ENCODE measurements at regions not wholly inside any gene's neighbourhood (a gene's known extent, or its start where the extent isn't known, plus 50 kb on each side); places are given as distances from the start of the nearest gene placed in this dataset.

- ChIA-PET CTCF (no interaction called here), POLR2A (no interaction called here)
- no peak overlapping the region for H3K27ac ChIP-seq (ENCODE audit: extremely low read depth, low read depth, low read length)
- no peak overlapping the region for H3K4me3 ChIP-seq (ENCODE audit: low read depth, low read length)
- TF ChIP-seq ZNF362 (tag by site-specific recombination; IDR thresholded peaks at IDR 0.05): no peak
- TF ChIP-seq, protein P1, sequence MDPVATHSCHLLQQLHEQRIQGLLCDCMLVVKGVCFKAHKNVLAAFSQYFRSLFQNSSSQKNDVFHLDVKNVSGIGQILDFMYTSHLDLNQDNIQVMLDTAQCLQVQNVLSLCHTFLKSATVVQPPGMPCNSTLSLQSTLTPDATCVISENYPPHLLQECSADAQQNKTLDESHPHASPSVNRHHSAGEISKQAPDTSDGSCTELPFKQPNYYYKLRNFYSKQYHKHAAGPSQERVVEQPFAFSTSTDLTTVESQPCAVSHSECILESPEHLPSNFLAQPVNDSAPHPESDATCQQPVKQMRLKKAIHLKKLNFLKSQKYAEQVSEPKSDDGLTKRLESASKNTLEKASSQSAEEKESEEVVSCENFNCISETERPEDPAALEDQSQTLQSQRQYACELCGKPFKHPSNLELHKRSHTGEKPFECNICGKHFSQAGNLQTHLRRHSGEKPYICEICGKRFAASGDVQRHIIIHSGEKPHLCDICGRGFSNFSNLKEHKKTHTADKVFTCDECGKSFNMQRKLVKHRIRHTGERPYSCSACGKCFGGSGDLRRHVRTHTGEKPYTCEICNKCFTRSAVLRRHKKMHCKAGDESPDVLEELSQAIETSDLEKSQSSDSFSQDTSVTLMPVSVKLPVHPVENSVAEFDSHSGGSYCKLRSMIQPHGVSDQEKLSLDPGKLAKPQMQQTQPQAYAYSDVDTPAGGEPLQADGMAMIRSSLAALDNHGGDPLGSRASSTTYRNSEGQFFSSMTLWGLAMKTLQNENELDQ (tag by site-specific recombination; IDR thresholded peaks at IDR 0.05; ENCODE audit: low read depth): no peak
- TF ChIP-seq, protein P2, sequence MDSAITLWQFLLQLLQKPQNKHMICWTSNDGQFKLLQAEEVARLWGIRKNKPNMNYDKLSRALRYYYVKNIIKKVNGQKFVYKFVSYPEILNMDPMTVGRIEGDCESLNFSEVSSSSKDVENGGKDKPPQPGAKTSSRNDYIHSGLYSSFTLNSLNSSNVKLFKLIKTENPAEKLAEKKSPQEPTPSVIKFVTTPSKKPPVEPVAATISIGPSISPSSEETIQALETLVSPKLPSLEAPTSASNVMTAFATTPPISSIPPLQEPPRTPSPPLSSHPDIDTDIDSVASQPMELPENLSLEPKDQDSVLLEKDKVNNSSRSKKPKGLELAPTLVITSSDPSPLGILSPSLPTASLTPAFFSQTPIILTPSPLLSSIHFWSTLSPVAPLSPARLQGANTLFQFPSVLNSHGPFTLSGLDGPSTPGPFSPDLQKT (IDR thresholded peaks at IDR 0.05; ENCODE audit: borderline replicate concordance, low read depth, low read length): no peak
- TF ChIP-seq ZBTB11 (tag by site-specific recombination; conservative IDR thresholded peaks at IDR 0.05; ENCODE audit: low read depth): no peak
- no peak for TF ChIP-seq HOXD13 (CRISPR knock-in tag; IDR thresholded peaks at IDR 0.05; ENCODE audit: borderline replicate concordance)
- TF ChIP-seq KLF8 (tag by site-specific recombination; IDR thresholded peaks at IDR 0.05): no peak
- TF ChIP-seq ZNF621 (tag by site-specific recombination; IDR thresholded peaks at IDR 0.05): no peak
- TF ChIP-seq ZNF114 (tag by site-specific recombination; IDR thresholded peaks at IDR 0.05): no peak
- H3K4me1 ChIP-seq (ENCODE audit: control insufficient read depth, insufficient read depth, low read length): peaks cover 6% of the 10 kb centered on the region; the same call in 1 of the 2 replicates
- H3K36me3 ChIP-seq (ENCODE audit: control insufficient read depth in 2 of 2, insufficient read depth in 1 of 2, low read length in 2 of 2): no peaks in the 10 kb centered on the region
- no peaks in the 10 kb centered on the region for H3K9me3 ChIP-seq (ENCODE audit: control insufficient read depth, insufficient read depth, low read depth, low read length)
Observed at GRCh38 chr4:55012363-55013230, 112.8 kb downstream of the KDR start.

GRCh38 chr4:55011761-55012160, 113.6 kb downstream of the KDR start:
- TF ChIP-seq ZNF529 (tag by site-specific recombination; IDR thresholded peaks at IDR 0.05; ENCODE audit: insufficient replicate concordance): no peak
- no peak for TF ChIP-seq KLF7 (tag by site-specific recombination; IDR thresholded peaks at IDR 0.05; ENCODE audit: borderline replicate concordance)
- TF ChIP-seq WT1 (tag by site-specific recombination; IDR thresholded peaks at IDR 0.05): no peak
- TF ChIP-seq ZNF785 (tag by site-specific recombination; IDR thresholded peaks at IDR 0.05): no peak
- TF ChIP-seq ZFHX2 (tag by site-specific recombination; conservative IDR thresholded peaks at IDR 0.05): no peak
- H3K36me3 ChIP-seq (ENCODE audit: control insufficient read depth in 2 of 2, insufficient read depth in 1 of 2, low read length in 2 of 2): no peaks in the 10 kb centered on the region
- H3K9me3 ChIP-seq (ENCODE audit: control insufficient read depth, insufficient read depth, low read depth, low read length): no peaks in the 10 kb centered on the region
- no peak overlapping the region for H3K4me3 ChIP-seq (ENCODE audit: low read depth, low read length)
- ChIA-PET CTCF (no interaction called here), POLR2A (no interaction called here)
- H3K4me1 ChIP-seq (ENCODE audit: control insufficient read depth, insufficient read depth, low read length): peaks cover 6% of the 10 kb centered on the region; the same call in 1 of the 2 replicates
- H3K27ac ChIP-seq (ENCODE audit: extremely low read depth, low read depth, low read length): no peak overlapping the region

All from HEK293 (cell line).